C4-2B (cell line): ENCODE measurements at regions not wholly inside any gene's neighbourhood (a gene's known extent, or its start where the extent isn't known, plus 50 kb on each side); places are given as distances from the start of the nearest gene placed in this dataset.

Source experiments
- H3K27ac ChIP-seq: fragments of 450-650 bp; 2 replicates; pipeline ENCODE4 v1.5.1; 2017
- ZFX ChIP-seq: fragments of 450-650 bp; IDR thresholded peaks from 2 replicates; pipeline ENCODE4 v1.6.1; 2017
- TF ChIP-seq, protein P1 (sequence below): fragments of 450-650 bp; conservative IDR thresholded peaks from 2 replicates; pipeline ENCODE4 v1.5.1; 2017; ENCODE audit warnings: mild to moderate bottlenecking

DNA sequence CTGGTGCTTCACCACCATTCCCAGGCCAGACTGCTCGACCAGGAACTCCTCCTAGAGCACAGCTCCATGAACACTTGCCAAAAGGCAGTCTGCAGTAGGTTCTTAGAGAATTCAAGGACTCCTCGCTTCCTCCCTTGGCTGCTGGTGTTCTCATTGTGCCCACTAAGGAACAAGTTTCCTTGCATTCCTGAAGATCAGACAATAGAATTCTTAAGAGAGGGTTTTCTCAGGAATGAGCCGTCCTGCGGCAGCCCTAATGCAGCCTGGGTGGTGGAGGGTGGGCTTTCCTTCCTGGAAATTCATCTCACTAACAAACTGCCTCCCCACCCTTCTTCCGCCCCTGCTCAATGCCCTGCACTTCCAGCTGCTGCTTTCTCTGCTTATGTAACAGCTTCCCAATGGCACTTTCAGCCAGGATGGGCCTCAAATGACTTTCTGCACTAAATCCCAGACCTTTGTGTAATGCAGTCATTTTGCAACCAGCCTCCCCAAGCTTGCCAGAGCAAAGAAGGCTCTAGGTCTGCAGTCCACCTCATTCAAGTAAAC is 287.9 kb downstream of the PLPP3 start:
- no peak for TF ChIP-seq ZFX
- TF ChIP-seq, protein P1, sequence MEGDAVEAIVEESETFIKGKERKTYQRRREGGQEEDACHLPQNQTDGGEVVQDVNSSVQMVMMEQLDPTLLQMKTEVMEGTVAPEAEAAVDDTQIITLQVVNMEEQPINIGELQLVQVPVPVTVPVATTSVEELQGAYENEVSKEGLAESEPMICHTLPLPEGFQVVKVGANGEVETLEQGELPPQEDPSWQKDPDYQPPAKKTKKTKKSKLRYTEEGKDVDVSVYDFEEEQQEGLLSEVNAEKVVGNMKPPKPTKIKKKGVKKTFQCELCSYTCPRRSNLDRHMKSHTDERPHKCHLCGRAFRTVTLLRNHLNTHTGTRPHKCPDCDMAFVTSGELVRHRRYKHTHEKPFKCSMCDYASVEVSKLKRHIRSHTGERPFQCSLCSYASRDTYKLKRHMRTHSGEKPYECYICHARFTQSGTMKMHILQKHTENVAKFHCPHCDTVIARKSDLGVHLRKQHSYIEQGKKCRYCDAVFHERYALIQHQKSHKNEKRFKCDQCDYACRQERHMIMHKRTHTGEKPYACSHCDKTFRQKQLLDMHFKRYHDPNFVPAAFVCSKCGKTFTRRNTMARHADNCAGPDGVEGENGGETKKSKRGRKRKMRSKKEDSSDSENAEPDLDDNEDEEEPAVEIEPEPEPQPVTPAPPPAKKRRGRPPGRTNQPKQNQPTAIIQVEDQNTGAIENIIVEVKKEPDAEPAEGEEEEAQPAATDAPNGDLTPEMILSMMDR, result no peak
- no peak overlapping the region for H3K27ac ChIP-seq

DNA sequence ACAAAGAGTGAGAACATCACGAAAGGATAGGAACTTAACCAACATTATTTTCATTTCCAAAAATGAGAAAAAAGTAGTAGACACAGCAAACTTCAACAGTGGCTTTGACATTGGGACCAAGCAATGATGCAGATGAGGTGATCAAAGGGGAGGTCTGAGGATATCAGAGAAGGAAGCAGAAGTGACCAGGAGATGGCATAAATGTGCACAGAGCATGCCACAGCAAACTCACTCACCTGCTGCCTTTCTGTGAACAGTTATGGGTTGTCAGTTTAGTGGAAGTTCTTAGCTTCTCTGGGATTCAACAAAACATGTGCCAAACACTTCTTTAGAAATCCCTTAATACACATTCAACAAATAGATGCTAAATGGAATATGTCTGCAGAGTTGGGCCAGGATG is 290.1 kb downstream of the PLPP3 start:
- no peak for TF ChIP-seq ZFX
- TF ChIP-seq, protein P1, result no peak; the same call in 1 of the 2 replicates
- no peak overlapping the region for H3K27ac ChIP-seq

DNA sequence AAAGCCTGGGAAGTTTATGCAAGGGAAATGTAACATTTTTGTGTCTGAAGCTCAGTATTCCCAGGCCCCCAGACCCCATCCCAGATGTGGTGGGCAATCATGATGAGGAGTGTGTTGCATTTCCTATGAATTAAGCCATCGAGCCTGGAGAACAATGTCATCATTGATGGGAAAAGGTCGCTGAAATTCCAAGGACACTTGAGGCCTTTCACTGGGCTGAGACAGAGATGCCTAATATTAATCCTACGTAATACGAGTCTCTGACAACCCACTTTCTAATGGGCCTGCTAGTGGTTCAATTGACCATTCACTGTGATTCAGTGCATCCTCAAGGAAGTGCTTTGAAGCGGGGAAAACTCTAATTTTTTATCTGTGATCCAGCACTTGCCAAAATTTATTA is 291.6 kb downstream of the PLPP3 start:
- H3K27ac ChIP-seq, result no peak overlapping the region
- TF ChIP-seq, protein P1, result no peak
- TF ChIP-seq ZFX, result no peak

DNA sequence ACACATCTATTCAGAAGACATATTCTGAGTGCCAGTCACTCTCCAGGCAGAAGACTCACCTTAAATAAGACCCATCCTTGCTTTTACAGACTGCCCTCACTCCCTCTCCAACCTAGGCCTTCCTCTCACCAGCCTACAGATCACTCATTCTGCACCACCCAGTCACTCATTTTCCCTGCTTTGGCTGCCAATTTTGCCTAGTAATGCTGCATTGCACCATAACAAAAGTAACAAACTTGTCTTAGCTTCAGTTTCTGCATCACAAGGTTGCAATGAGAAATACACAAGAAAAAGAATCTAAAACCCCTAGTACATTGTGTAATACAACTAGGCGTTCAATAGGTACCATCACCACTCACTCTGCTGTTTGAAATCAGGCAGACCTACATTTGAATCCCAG is 292.4 kb downstream of the PLPP3 start:
- no peak for TF ChIP-seq ZFX
- TF ChIP-seq, protein P1, result no peak

DNA sequence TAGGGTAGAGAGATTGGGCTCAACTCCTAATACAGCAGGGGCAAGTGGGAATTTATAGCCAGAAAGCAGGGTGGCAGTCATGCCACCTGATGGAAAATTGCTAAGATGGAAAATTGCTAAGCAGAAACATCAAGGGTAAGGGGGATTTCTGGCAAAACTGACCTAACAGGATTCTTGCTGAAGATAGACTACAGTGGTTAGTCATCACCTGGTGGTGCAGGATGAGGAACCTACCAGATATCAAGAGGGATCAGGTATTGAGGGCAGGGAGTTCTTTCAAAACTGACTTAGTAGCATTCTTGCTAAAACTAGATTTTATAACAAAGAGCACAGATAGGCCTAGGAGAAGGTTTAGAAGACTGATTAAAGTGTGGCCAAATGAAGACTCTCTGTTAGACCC is 292.9 kb downstream of the PLPP3 start:
- TF ChIP-seq, protein P1, result no peak
- TF ChIP-seq ZFX, result no peak

More for the DNA sequence above, 292.4 kb downstream of the PLPP3 start:
- no peak overlapping the region for H3K27ac ChIP-seq

DNA sequence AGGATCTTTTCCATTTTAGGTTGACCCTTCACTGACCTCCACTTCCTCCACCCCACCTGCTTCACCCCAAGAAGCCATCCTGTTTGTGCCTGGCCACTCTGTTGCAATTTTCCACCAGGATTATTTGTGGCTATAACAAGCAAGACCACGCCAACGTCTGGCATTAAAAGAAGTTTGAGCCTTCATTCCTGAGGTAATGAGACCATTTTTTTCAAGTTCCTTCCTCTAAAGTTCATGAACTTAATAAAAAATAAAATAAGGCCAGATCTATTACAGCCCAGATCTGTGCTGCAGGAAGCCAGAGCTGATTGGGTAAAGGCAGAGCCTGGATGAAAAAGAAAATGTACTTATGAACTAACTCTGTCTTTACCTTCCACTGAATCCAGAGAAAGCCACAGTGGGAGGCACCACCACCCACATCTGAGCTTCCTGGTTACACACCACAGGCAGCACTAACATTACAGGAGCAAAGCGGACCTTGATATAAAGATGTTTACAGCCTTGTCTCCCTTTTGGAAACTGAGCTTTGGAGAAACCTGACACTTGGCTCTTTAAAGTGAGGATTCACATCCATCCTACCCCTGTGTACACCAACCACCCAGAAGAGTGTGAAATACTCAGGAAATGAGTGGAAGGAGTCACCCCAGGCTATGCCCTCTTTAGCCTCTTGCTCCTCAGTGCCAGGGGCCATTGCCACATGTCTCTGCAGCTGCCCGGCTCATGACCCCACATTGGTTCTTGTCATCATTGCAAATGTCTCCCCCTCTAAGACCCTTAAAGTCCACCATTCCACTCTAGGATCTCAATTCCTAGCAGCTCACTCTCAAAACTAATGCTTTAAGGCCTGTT is 293.6 kb downstream of the PLPP3 start:
- TF ChIP-seq, protein P1, result no peak
- TF ChIP-seq ZFX, result no peak
- no peak overlapping the region; the same call in 1 of the 2 replicates for H3K27ac ChIP-seq

More for the DNA sequence above, 292.9 kb downstream of the PLPP3 start:
- H3K27ac ChIP-seq, result no peak overlapping the region

DNA sequence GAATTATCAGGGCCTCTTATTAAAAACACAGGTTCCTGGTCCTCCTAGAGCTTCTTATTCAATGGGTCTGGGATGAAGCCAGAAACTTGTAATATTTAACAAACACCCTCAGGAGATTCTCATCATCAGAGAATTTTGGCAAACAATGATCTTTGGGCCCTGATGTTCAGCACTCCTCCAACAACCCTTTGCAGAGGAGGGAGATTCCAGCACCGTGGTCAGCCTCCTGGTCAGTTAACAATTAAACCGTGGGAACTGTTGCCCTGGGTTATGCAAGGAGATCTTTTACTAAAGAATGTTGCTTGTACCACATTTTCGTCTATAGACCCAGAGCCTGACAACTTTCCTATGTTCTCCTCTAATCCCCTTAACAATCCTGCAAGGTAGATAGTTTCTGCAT is 294.4 kb downstream of the PLPP3 start:
- H3K27ac ChIP-seq, result no peak overlapping the region; the same call in 1 of the 2 replicates
- no peak for TF ChIP-seq ZFX
- TF ChIP-seq, protein P1, result no peak
